Coronary artery (tissue), 2 donors: ENCODE measurements at regions not wholly inside any gene's neighbourhood (a gene's known extent, or its start where the extent isn't known, plus 50 kb on each side); places are given as distances from the start of the nearest gene placed in this dataset.
"Not testable (repeated sequence)": the region's sequence is repeated elsewhere in the genome, so short reads cannot be mapped to it uniquely, and the experiment has no call there.

Experiments used
- DNase-seq: peaks from one replicate; pipeline ENCODE4 v3.0.0-alpha.2; 2017; ENCODE audit warnings: low spot score
- H3K27ac ChIP-seq, 2 donors: fragments of 200-600 bp; sonication (generic); one replicate each; pipeline ENCODE4 v1.5.1; 2016 to 2019
- H3K4me3 ChIP-seq: fragments of 200-600 bp; sonication (generic); 2 replicates; pipeline ENCODE4 v1.5.1; 2016; ENCODE audit warnings: mild to moderate bottlenecking, moderate library complexity
- TF ChIP-seq, protein P1 (sequence below): fragments of 200-600 bp; sonication (generic); IDR thresholded peaks from one replicate; pipeline ENCODE4 v1.5.1; 2019; ENCODE audit warnings: antibody characterized with exemption

DNA sequence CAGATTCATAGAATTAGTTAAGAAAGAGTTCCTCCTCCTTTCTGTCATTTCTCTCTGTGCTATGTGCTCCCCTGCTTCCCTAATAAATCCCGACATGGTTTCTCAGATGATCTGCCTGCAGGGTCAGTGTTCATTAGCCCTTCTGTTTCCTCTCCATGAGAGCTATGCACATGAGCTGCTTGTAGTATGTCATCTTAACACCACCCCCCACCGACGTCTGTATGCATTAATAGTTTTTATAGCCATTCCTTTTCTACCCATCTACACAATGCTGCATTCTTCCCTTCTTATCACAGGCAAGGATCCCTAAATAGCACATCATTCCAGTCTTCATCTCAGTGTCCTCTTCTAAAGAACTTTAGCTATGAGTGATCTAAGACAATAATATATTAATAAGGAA is 809.1 kb downstream of the ANKRD7 start:
- Histone ChIP-seq H3K4me3 (no peak overlapping the region), H3K27ac (no peak overlapping the region)
- DNase-seq: no peak
- TF ChIP-seq, protein P1, sequence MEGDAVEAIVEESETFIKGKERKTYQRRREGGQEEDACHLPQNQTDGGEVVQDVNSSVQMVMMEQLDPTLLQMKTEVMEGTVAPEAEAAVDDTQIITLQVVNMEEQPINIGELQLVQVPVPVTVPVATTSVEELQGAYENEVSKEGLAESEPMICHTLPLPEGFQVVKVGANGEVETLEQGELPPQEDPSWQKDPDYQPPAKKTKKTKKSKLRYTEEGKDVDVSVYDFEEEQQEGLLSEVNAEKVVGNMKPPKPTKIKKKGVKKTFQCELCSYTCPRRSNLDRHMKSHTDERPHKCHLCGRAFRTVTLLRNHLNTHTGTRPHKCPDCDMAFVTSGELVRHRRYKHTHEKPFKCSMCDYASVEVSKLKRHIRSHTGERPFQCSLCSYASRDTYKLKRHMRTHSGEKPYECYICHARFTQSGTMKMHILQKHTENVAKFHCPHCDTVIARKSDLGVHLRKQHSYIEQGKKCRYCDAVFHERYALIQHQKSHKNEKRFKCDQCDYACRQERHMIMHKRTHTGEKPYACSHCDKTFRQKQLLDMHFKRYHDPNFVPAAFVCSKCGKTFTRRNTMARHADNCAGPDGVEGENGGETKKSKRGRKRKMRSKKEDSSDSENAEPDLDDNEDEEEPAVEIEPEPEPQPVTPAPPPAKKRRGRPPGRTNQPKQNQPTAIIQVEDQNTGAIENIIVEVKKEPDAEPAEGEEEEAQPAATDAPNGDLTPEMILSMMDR: no peak

DNA sequence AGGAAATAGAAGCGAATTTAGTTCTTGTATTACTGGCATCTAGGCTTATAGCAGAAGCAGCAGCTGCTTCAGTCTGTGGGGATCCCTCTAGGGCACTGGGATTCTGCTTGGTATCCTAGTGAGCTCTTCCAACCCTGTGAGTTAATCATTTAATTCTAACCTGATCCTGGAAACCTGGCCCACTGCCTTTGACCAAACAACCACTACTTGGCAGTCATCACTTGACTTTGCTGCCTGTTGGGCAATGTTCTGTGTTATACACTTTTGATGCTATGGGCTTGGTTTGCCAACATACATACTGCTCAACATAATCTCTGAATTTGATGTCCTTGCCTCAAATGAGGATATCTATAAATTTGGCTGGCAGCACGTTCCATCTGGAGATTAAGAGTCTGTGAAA is 813.4 kb downstream of the ANKRD7 start:
- TF ChIP-seq, protein P1: no peak
- no peak for DNase-seq
- Histone ChIP-seq H3K4me3 (no peak overlapping the region), H3K27ac (no peak overlapping the region)

DNA sequence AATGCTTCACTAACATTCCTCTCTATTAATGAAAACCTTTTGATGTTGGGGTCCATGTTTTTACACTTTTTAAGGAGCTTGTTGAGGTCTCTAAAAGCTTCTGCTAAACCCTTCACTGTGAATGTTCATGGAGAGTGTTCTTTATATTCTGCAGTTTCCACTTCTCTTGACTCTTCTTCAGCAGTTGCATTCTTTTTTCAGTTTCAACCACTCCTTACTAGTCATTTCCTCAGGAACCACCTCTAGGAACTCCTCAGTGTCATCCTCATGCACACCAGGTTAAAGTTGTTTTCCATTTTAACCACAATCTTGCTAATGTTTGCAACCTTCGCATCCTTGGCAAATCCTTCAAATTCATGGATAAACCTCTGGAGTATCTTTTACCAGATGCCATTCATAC is 821.6 kb downstream of the ANKRD7 start:
- no peak overlapping the region for H3K27ac ChIP-seq
- TF ChIP-seq, protein P1: no peak
- DNase-seq: no peak
- H3K4me3 ChIP-seq: no peak overlapping the region

DNA sequence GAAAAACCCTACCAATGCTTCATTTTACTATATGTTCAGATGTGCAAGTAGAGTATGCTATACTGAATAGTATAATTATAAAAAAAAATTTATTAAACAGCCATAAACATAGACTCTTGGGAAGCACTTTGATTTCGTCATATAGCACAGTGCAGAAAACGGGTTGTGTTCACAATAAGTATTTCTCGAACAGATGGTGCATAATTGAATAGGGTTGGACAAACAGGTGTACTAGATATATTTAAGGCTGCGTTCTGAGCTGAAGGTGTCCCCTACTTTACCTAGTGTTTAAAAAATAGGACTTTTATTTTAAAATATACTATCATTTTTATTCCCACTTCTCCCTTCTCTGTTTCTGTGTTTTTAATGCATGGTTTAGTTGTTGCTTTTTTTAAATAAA is 841.5 kb downstream of the ANKRD7 start:
- Histone ChIP-seq H3K4me3 (no peak overlapping the region), H3K27ac (no peak overlapping the region)
- no peak for DNase-seq
- TF ChIP-seq, protein P1: no peak

DNA sequence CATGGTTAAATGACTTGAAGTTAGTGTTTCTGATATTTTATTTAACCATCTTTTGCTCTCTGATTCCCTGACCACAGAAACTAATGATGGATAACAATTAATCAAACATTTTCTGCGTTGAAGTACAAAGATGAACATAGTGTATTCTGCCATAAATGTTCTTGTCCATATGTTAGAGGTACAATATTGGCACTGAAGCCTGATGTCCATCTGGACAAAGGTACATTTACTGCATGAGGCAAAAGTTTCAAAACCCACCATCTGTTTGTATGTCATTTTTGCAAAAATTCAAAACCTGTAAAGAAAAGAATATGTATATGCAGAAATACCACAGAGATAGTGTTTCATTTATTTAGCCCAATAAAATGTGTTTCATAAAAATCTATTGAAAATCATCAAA is 861.5 kb downstream of the ANKRD7 start:
- Histone ChIP-seq H3K4me3 (no peak overlapping the region), H3K27ac (no peak overlapping the region)
- TF ChIP-seq, protein P1: no peak
- DNase-seq: no peak

DNA sequence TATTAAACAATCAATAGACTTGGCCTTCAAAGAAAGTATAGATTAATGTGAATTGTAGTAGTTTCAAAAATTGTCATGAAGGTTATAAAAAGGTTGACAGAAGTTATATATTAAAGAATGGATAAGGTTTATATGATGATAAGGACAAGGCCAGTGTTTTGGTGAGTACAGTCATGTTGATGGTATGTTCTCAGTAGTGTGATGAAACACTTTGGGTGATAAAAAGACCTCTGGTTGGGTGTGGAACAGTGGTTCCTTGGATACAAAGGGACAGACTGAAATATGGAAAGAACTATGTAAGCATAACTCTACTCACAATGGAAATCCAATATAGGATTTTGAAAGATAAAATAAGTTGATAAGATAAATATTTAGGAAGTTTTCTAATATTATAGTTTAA is 866.3 kb downstream of the ANKRD7 start:
- TF ChIP-seq, protein P1: no peak
- DNase-seq: no peak
- H3K4me3 ChIP-seq: no peak overlapping the region
- H3K27ac ChIP-seq: no peak overlapping the region

DNA sequence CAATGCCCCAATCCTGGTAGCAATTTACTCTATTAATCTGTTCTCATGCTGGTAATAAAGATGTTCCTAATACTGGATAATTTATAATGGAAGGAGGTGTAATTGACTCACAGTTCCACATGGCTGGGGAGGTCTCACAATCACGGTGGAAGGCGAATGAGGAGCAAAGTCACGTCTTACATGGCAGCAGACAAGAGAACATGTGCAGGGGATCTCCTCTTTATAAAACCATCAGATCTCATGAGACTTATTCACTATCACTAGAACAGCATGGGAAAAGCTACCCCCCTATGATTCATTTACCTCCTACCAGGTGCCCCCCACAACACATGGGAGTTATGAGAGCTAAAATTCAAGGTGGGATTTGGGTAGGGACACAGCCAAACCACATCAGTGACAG is 872.2 kb downstream of the ANKRD7 start:
- TF ChIP-seq, protein P1: no peak
- Histone ChIP-seq H3K4me3 (no peak overlapping the region), H3K27ac (no peak overlapping the region)
- no peak for DNase-seq

DNA sequence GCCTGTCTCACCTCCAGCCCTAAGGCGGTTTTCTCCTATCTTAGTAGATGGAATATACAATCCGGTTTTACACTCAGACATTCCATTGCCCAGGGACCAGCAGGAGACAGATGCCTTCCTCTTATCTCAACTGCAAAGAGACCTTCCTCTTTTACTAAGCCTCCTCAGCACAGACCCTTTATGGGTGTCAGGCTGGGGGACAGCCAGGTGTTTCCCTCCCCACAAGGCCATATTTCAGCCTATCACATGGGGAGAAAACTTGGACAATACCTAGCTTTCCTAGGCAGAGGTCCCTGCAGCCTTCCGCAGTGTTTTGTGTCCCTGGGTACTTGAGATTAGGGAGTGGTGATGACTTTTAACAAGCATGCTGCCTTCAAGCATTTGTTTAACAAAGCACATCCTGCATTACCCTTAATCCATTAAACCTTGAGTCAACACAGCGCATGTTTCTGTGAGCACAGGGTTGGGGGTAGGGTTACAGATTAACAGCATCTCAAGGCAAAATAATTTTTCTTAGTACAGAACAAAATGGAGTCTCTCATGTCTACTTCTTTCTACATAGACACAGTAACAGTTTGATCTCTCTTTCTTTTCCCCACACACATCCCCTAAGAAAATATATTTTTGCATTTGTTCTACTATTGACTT is 876.2 kb downstream of the ANKRD7 start:
- not testable (repeated sequence) for DNase-seq, H3K27ac ChIP-seq, H3K4me3 ChIP-seq
